ENCODE measurements at regions not wholly inside any gene's neighbourhood (a gene's known extent, or its start where the extent isn't known, plus 50 kb on each side); places are given as distances from the start of the nearest gene placed in this dataset.

GRCh38 chr16:35255186-35255803, 1795.9 kb downstream of the TP53TG3F start (continued):
- no peak for TF ChIP-seq ZNF407 (IDR thresholded peaks at IDR 0.05; ENCODE audit: low read depth)
- TF ChIP-seq ZNF324 (CRISPR knock-in tag; IDR thresholded peaks at IDR 0.05), result no peak
- TF ChIP-seq, protein P1, sequence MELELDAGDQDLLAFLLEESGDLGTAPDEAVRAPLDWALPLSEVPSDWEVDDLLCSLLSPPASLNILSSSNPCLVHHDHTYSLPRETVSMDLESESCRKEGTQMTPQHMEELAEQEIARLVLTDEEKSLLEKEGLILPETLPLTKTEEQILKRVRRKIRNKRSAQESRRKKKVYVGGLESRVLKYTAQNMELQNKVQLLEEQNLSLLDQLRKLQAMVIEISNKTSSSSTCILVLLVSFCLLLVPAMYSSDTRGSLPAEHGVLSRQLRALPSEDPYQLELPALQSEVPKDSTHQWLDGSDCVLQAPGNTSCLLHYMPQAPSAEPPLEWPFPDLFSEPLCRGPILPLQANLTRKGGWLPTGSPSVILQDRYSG (tag; conservative IDR thresholded peaks at IDR 0.05; ENCODE audit: low read depth), result no peak

Data from K562 (cell line).